GM12872 (cell line): ENCODE measurements at regions not wholly inside any gene's neighbourhood (a gene's known extent, or its start where the extent isn't known, plus 50 kb on each side); places are given as distances from the start of the nearest gene placed in this dataset.

Experiments used
- CTCF ChIP-seq: IDR thresholded peaks from 3 replicates; pipeline ENCODE4 v1.5.1; 2011; ENCODE audit warnings: low read depth, mild to moderate bottlenecking, low read length, moderate library complexity; ENCODE audit not compliant: insufficient read depth

GRCh38 chr3:76969996-76970615 lies 69.8 kb upstream of the ROBO2 start:
- TF ChIP-seq CTCF = no peak

- TF ChIP-seq CTCF = no peak
Measured at GRCh38 chr3:76972624-76973296, 67.1 kb upstream of the ROBO2 start.

GRCh38 chr3:76976996-76977395 lies 62.9 kb upstream of the ROBO2 start:
- TF ChIP-seq CTCF = no peak

GRCh38 chr3:76985645-76986044 lies 54.3 kb upstream of the ROBO2 start:
- TF ChIP-seq CTCF = no peak

GRCh38 chr3:76986876-76987474 lies 52.9 kb upstream of the ROBO2 start:
- no peak for TF ChIP-seq CTCF
